Putamen (tissue), 1 donor: ENCODE measurements at regions not wholly inside any gene's neighbourhood (a gene's known extent, or its start where the extent isn't known, plus 50 kb on each side); places are given as distances from the start of the nearest gene placed in this dataset.
"Not testable (repeated sequence)": the region's sequence is repeated elsewhere in the genome, so short reads cannot be mapped to it uniquely, and the experiment has no call there.

Experiments
- DNase-seq: peaks from one replicate; pipeline ENCODE4 v3.0.0-alpha.2; 2016; ENCODE audit warnings: low spot score

GRCh38 chr18:34529358-34530335, 180.5 kb upstream of the DTNA start:
- DNase-seq, result no peak

DNA sequence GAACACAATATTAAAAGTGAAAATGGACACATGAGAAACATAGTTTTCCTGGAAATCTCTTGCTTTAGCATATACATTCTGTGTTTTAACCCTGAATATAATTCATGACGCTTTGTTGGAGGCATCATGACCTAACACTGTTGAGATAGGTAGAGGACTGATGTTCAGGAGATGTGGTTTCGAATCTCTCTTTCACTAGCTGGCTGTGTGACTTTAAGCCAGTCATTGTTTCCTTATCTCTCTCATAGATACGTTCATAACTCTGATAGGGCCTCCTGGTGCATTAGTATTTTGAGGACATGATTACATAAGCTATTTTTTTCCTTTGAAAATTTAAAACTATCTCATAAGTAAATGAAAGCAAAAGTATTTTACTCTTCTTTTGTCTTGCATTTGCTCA, 179.0 kb upstream of the DTNA start:
- no peak for DNase-seq

- DNase-seq, result not testable (repeated sequence)
Observed at GRCh38 chr18:34534642-34535041, 175.5 kb upstream of the DTNA start.

GRCh38 chr18:34540897-34541296, 169.2 kb upstream of the DTNA start:
- no peak for DNase-seq

GRCh38 chr18:34542625-34543024, 167.5 kb upstream of the DTNA start:
- DNase-seq, result no peak

DNA sequence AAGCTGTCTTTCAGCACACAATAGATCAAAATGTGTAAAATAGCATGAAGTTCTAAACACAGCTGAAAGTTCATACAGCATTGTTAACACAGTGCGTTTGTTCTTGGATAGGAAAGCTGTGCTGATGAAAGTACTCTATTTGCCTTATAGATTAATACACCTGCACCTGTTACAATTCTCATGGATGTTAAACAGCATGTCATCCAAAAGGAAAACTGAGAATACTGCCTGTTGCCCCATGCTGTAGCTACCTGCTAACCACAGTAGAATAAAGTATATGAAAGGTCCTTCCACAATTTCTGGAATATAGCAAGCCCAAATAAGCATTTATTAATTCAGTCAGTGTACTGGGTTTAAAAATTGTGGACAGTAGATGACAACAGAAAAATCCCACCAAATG, 166.7 kb upstream of the DTNA start:
- DNase-seq, result no peak

GRCh38 chr18:34543945-34544344, 166.2 kb upstream of the DTNA start:
- DNase-seq, result no peak

DNA sequence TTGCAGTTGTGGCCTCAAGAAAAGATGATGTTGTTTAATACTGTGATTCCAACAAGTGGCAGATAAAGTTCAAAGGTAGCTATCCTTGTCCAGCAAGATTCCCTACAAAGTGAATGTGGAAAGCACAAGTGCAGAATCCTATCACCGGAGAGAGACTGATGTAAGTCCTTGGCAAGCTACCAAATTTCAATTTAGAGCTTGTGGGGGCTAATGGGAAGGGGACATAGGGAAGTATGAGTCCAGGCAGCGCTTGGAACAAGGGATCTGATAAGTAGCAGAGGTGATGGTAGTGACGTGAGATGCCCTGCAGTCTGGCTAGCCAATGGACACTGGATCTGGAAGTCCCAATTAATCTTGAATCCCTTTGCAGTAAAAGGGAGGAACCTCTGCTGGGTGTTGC, 165.2 kb upstream of the DTNA start:
- DNase-seq, result no peak

DNA sequence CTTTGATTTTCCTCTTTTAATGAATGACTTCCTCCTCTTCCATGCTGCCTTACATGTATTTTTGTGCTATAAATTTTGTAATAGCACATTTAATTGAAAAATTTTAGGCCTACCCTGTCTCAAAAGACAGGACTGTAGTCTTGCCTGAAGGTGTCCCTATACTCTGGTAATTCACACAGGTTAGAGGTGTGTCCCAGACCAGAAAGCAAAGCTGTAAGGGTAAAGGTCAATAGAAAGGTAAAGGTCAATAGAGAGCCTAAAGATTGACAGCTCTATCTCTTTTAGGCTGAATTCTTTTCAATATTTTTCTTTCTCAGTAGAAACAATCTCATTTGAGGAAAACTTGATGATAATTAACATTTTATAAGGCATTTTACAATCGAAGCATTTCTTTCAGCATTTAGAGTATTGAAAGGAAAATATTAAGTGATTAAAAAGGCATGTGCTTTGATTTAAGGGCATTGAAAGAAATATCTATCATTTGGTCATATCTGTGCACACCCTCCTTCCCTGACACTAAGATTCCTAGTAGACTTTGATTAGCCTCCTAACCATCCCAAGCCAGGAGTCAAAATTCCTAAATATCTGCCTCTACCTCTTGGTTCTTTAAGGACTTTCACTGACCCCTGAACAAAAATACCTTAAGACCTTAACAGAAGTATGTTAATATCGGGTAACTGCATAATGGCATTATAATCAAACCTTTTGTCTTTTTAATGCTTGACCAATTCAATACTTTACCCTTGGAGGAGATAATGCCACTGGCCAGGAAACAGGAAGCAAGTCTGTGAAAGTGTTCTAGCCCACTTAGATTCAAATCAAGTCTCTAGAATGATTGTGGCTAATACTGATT, 161.8 kb upstream of the DTNA start:
- no peak for DNase-seq

DNA sequence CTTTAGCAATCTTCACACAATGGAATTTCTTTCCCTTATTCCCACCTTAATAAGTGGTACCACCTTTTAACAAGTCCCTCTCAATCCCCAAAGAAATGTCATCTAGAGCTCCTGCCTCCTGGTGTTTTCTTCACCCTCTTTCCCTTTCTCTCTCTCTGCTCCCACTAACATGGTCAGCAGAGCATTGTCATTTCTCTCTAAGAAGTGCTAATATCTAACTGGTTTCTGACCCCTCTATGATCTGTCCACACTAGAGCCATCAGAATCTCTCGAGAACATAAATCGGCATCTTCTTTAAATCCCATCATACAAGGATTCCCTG, 161.2 kb upstream of the DTNA start:
- DNase-seq, result no peak

DNA sequence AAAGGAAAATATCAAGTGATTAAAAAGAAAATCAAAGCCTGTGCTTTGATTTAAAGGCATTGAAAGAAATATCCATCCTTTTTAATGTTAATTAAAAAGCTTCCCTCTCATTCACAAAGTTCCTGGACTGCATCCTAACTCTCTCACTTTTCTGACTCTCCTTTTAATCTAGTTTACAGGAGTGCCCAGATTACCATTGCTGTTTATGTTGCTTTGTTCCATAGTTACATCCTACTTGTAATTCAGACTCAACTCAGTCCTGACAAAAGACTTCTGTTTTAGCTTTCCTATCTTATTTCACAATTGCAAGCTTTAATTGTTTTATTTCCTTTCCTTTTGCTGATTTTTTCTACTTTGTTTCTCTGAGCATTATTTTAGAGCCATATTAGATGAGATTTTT, 160.7 kb upstream of the DTNA start:
- DNase-seq, result no peak

DNA sequence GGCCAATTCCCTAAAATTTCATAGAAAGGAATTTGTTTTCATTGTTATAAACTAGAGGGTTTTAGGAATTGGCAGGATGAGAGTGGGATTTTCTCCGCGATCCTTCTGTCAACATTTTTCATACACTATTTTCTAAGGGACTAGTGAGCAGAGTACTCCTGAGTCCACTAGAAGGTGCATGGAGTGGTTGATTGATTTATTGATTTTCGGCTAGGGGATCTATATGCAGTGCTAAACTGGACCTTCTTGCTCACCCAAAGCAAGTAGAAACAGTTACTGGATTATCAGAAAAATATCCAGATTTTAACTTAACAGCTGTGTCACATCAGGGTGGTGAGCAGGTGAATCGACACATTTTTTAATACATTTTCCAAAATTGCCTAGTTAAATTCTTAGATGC, 159.9 kb upstream of the DTNA start:
- no peak for DNase-seq

GRCh38 chr18:34550902-34551301, 159.2 kb upstream of the DTNA start:
- DNase-seq, result no peak

DNA sequence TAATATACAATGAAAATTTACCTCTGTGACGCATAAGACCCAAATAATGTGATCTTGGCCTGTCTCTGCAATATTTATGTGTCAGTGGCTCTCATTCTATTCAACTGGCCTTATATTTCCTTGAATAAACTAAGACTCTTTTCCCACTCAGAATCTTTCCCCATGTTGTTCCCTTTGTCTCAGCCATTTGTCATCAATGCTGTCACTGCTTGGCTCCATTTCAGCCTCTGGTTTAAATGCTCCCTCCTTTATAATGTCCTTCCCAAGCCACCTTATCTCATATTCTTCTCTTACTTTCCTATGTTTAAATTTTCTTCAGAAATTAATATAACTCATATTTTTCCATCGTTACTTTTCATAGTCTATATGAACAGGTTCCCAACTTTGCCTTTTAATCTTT, 158.3 kb upstream of the DTNA start:
- DNase-seq, result no peak

GRCh38 chr18:34562252-34562870, 147.7 kb upstream of the DTNA start:
- DNase-seq, result no peak

- no peak for DNase-seq
Observed at GRCh38 chr18:34567857-34568256, 142.2 kb upstream of the DTNA start.

- DNase-seq, result no peak
Observed at GRCh38 chr18:34576622-34577021, 133.5 kb upstream of the DTNA start.

- no peak for DNase-seq
Observed at GRCh38 chr18:34583895-34584294, 126.2 kb upstream of the DTNA start.

- DNase-seq, result no peak
Observed at GRCh38 chr18:34590503-34590902, 119.6 kb upstream of the DTNA start.

- DNase-seq, result no peak
Observed at GRCh38 chr18:34591920-34592444, 118.1 kb upstream of the DTNA start.

- DNase-seq, result no peak
Observed at GRCh38 chr18:34592481-34592880, 117.6 kb upstream of the DTNA start.

- DNase-seq, result peak; percentile 52
Observed at GRCh38 chr18:34592961-34593382, 117.1 kb upstream of the DTNA start.
